GM23338 (cell line): ENCODE measurements at regions not wholly inside any gene's neighbourhood (a gene's known extent, or its start where the extent isn't known, plus 50 kb on each side); places are given as distances from the start of the nearest gene placed in this dataset.

ENCODE experiments used
- ATAC-seq: fragments of 200-7000 bp; cut with Tn5 transposase; 3 replicates; pipeline ENCODE4 v1.9.1; 2020
- DNase-seq: peaks from one replicate; pipeline ENCODE4 v3.0.0-alpha.2; 2015; ENCODE audit warnings: low spot score
- H2AFZ ChIP-seq: fragments of 200-600 bp; sonication (generic); 2 replicates; pipeline ENCODE4 v1.8.0; 2016; ENCODE audit warnings: antibody characterized with exemption, mild to moderate bottlenecking, moderate library complexity
- H3F3A ChIP-seq: fragments of 200-600 bp; sonication (generic); replicated peaks from 2 replicates; pipeline ENCODE4 v1.8.0; 2017; ENCODE audit warnings: antibody characterized with exemption, mixed run types, low read depth
- H3K27ac ChIP-seq: fragments of 200-600 bp; sonication (generic); 2 replicates; pipeline ENCODE4 v1.6.1; 2016; ENCODE audit warnings: low read depth
- H3K27me3 ChIP-seq: fragments of 200-600 bp; sonication (generic); 2 replicates; pipeline ENCODE4 v1.8.0; 2016; ENCODE audit warnings: mild to moderate bottlenecking, mixed run types, moderate library complexity; ENCODE audit not compliant: insufficient read depth
- H3K36me3 ChIP-seq: fragments of 200-600 bp; sonication (generic); 2 replicates; pipeline ENCODE4 v1.8.0; 2016; ENCODE audit warnings: mild to moderate bottlenecking; ENCODE audit not compliant: insufficient read depth
- H3K4me1 ChIP-seq: fragments of 200-600 bp; sonication (generic); 2 replicates; pipeline ENCODE4 v1.8.0; 2016; ENCODE audit warnings: mild to moderate bottlenecking, moderate library complexity; ENCODE audit not compliant: insufficient read depth
- H3K4me2 ChIP-seq: fragments of 200-600 bp; sonication (generic); 2 replicates; pipeline ENCODE4 v1.7.1; 2017; ENCODE audit warnings: mixed run types
- H3K4me3 ChIP-seq: fragments of 200-600 bp; sonication (generic); 2 replicates; pipeline ENCODE4 v1.6.1; 2016; ENCODE audit warnings: mixed run types
- H3K79me2 ChIP-seq: fragments of 200-600 bp; sonication (generic); replicated peaks from 2 replicates; pipeline ENCODE4 v1.8.0; 2017; ENCODE audit warnings: mild to moderate bottlenecking; ENCODE audit not compliant: insufficient read depth
- H3K9me2 ChIP-seq: fragments of 200-600 bp; sonication (generic); 2 replicates; pipeline ENCODE4 v1.8.0; 2017; ENCODE audit not compliant: insufficient read depth
- H4K20me1 ChIP-seq: fragments of 200-600 bp; sonication (generic); replicated peaks from 2 replicates; pipeline ENCODE4 v1.8.0; 2017; ENCODE audit warnings: mild to moderate bottlenecking; ENCODE audit not compliant: insufficient read depth
- H3K27ac Mint-ChIP-seq: 2 replicates; pipeline ENCODE4 v1.8.0; 2020; ENCODE audit warnings: inconsistent platforms, mild to moderate bottlenecking, moderate library complexity, mixed read lengths
- H3K27me3 Mint-ChIP-seq: 3 replicates; pipeline ENCODE4 v1.8.0; 2022; ENCODE audit warnings: low read depth, mild to moderate bottlenecking, moderate library complexity, mixed read lengths, inconsistent platforms; ENCODE audit not compliant: insufficient read depth, poor library complexity
- H3K36me3 Mint-ChIP-seq: 3 replicates; pipeline ENCODE4 v1.8.0; 2021; ENCODE audit warnings: low read depth, mild to moderate bottlenecking, inconsistent platforms, moderate library complexity, mixed read lengths
- H3K4me1 Mint-ChIP-seq: 3 replicates; pipeline ENCODE4 v1.8.0; 2020; ENCODE audit warnings: mild to moderate bottlenecking, inconsistent platforms, mixed read lengths
- H3K4me3 Mint-ChIP-seq: 3 replicates; pipeline ENCODE4 v1.8.0; 2021; ENCODE audit warnings: moderate library complexity, mild to moderate bottlenecking, inconsistent platforms, mixed read lengths
- H3K9me3 Mint-ChIP-seq: 3 replicates; pipeline ENCODE4 v1.8.0; 2020; ENCODE audit warnings: moderate library complexity, mild to moderate bottlenecking, inconsistent platforms, mixed read lengths
- EZH2 ChIP-seq: fragments of 200-600 bp; sonication (generic); IDR thresholded peaks from one replicate; pipeline ENCODE4 v1.8.0; 2017; ENCODE audit warnings: antibody characterized with exemption, mild to moderate bottlenecking, low read depth; ENCODE audit not compliant: unreplicated experiment
- EZH2phosphoT487 ChIP-seq: fragments of 200-600 bp; sonication (generic); IDR thresholded peaks from one replicate; pipeline ENCODE4 v1.8.1; 2018; ENCODE audit warnings: antibody characterized with exemption; ENCODE audit not compliant: unreplicated experiment
- JUNB ChIP-seq: IDR thresholded peaks from one replicate; pipeline ENCODE4 v1.6.1; 2016; ENCODE audit warnings: antibody characterized with exemption; ENCODE audit not compliant: unreplicated experiment
- NANOG ChIP-seq: IDR thresholded peaks from 2 replicates; pipeline ENCODE4 v1.6.1; 2016; ENCODE audit warnings: antibody characterized with exemption, borderline replicate concordance
- STAT1 ChIP-seq: IDR thresholded peaks from one replicate; pipeline ENCODE4 v1.6.1; 2016; ENCODE audit warnings: antibody characterized with exemption; ENCODE audit not compliant: unreplicated experiment
- ZNF114 ChIP-seq: fragments of 250-450 bp; sonication (Bioruptor Pico); IDR thresholded peaks from 2 replicates; pipeline ENCODE4 v1.5.0; 2020; ENCODE audit warnings: mild to moderate bottlenecking, moderate library complexity
- ZNF331 ChIP-seq: fragments of 250-450 bp; sonication (Bioruptor Pico); IDR thresholded peaks from 2 replicates; pipeline ENCODE4 v1.5.0; 2020; ENCODE audit warnings: low read depth, mild to moderate bottlenecking, moderate library complexity
- TF ChIP-seq, protein P1 (sequence below), 2 experiments: fragments of 200-600 bp in 1 of 2; sonication (generic) in 1 of 2; conservative IDR thresholded peaks; 2 replicates each; pipeline versions ENCODE4 v1.5.1 to v1.6.1; 2016 to 2017; ENCODE audit warnings: antibody characterized with exemption in 2 of 2, low read depth in 2 of 2, mild to moderate bottlenecking in 2 of 2, moderate library complexity in 1 of 2
- TF ChIP-seq, protein P2 (sequence below): fragments of 250-450 bp; sonication (Bioruptor Pico); IDR thresholded peaks from 2 replicates; pipeline ENCODE4 v1.5.0; 2020; ENCODE audit warnings: mild to moderate bottlenecking, moderate library complexity

DNA sequence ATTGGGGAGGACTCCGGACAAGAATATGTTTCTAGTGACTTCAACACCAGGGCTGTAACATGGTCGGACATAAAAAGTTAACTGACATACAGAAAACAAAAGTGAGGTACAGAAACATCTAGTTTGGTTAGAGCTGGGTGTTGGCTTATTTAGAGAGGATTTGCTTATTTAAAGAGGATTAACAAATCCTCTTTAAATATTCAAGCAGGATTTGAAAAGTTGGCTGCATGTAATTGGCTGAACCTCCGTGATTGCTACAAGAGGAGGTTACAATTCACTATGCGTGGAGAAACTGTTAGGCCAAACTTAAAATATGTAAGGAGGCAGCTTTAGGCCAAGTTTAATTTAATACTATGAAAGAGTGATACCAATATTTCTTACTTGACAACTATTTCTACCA lies 2707.4 kb downstream of the ARAP2 start:
- DNase-seq = no peak
- no peak for TF ChIP-seq EZH2phosphoT487
- no peak for TF ChIP-seq NANOG
- TF ChIP-seq JUNB = no peak
- no peak for TF ChIP-seq ZNF114 (CRISPR knock-in tag)
- Mint-ChIP-seq H3K4me3 (no peak overlapping the region), H3K36me3 (no peaks in the 10 kb centered on the region), H3K27ac (no peak overlapping the region), H3K9me3 (no peaks in the 10 kb centered on the region), H3K4me1 (peaks cover 3% of the 10 kb centered on the region; the same call in 2 of the 3 replicates), H3K27me3 (no peaks in the 10 kb centered on the region)
- Histone ChIP-seq H3K27ac (no peak overlapping the region), H2AFZ (peak overlapping the region; percentile 35; the same call in 1 of the 2 replicates), H3K79me2 (no peaks in the 10 kb centered on the region), H3K4me3 (no peak overlapping the region), H3K27me3 (no peaks in the 10 kb centered on the region), H3K4me1 (0 out of 2 replicates have a peak, but pooled peaks cover 5% of the 10 kb centered on the region), H4K20me1 (no peaks in the 10 kb centered on the region), H3K4me2 (no peak overlapping the region), H3F3A (no peaks in the 10 kb centered on the region), H3K36me3 (no peaks in the 10 kb centered on the region), H3K9me2 (no peaks in the 10 kb centered on the region)
- no peak for ATAC-seq

DNA sequence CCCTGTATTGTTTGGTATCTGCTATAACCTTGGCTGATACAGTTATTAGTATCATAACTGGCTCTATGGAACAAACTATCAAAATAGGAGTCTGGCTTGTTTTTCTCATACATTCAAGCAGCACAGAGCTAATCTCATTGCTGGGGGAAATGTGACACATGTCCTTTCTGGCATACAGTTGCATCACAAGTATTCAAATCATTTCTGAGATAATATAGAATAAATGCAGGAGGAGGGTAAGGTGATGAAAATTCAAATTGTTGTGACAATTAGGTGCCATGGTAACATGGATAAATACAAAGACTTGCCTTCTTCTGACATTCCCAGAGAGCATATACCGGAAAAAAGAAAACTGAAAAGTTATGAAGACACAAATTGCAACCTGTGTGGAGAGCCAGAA lies 2706.8 kb downstream of the ARAP2 start:
- Histone ChIP-seq H3K4me1 (0 out of 2 replicates have a peak, but pooled peaks cover 5% of the 10 kb centered on the region), H3K27ac (no peak overlapping the region), H3K27me3 (no peaks in the 10 kb centered on the region), H4K20me1 (no peaks in the 10 kb centered on the region), H3K4me3 (no peak overlapping the region), H3K4me2 (no peak overlapping the region), H3K9me2 (no peaks in the 10 kb centered on the region), H2AFZ (no peak overlapping the region), H3K79me2 (no peaks in the 10 kb centered on the region), H3F3A (no peaks in the 10 kb centered on the region), H3K36me3 (no peaks in the 10 kb centered on the region)
- Mint-ChIP-seq H3K27ac (no peak overlapping the region), H3K36me3 (no peaks in the 10 kb centered on the region), H3K9me3 (no peaks in the 10 kb centered on the region), H3K27me3 (no peaks in the 10 kb centered on the region), H3K4me1 (peaks cover 3% of the 10 kb centered on the region; the same call in 2 of the 3 replicates), H3K4me3 (no peak overlapping the region)
- DNase-seq = no peak
- no peak for ATAC-seq
- TF ChIP-seq, protein P1, sequence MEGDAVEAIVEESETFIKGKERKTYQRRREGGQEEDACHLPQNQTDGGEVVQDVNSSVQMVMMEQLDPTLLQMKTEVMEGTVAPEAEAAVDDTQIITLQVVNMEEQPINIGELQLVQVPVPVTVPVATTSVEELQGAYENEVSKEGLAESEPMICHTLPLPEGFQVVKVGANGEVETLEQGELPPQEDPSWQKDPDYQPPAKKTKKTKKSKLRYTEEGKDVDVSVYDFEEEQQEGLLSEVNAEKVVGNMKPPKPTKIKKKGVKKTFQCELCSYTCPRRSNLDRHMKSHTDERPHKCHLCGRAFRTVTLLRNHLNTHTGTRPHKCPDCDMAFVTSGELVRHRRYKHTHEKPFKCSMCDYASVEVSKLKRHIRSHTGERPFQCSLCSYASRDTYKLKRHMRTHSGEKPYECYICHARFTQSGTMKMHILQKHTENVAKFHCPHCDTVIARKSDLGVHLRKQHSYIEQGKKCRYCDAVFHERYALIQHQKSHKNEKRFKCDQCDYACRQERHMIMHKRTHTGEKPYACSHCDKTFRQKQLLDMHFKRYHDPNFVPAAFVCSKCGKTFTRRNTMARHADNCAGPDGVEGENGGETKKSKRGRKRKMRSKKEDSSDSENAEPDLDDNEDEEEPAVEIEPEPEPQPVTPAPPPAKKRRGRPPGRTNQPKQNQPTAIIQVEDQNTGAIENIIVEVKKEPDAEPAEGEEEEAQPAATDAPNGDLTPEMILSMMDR (conservative IDR thresholded peaks at IDR 0.05; ENCODE audit: low read depth in 2 of 2) = no peak
- TF ChIP-seq EZH2 = no peak
- TF ChIP-seq STAT1 = no peak
- no peak for TF ChIP-seq NANOG
- no peak for TF ChIP-seq EZH2phosphoT487
- TF ChIP-seq JUNB = no peak

DNA sequence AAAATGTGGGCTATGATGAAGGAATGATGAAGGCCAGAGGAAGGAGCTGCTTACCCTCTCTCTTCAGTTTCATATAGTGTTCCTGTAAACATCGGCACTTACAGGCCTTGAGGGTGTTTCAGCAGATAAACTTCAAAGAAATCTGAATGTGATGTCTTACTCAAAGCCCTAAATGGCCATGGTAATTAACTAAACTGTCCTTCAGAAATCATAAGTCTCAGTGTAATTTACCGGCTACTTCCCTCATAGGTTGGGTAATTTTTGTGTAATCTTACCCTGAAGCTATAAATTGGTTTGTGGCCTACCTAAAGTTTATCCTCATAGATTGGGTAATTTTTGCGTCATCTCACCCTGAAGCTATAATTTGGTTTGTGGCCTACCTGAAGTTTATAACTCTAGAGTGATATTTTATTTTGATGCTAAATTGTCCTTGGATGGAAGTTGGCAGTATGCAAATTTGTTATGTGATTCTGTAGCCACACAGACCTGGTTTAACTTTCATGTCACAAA lies 2700.3 kb downstream of the ARAP2 start:
- H4K20me1 ChIP-seq = no peaks in the 10 kb centered on the region
- no peaks in the 10 kb centered on the region for H3K79me2 ChIP-seq
- no peaks in the 10 kb centered on the region for H3K9me2 ChIP-seq
- H3K27me3 Mint-ChIP-seq = no peaks in the 10 kb centered on the region
- no peak overlapping the region for H3K27ac Mint-ChIP-seq
- H3K4me3 ChIP-seq = no peak overlapping the region
- ATAC-seq (no peak), DNase-seq (no peak)
- no peaks in the 10 kb centered on the region for H3K36me3 ChIP-seq
- peaks cover 10% of the 10 kb centered on the region; the same call in 2 of the 3 replicates for H3K9me3 Mint-ChIP-seq
- H3K4me1 Mint-ChIP-seq = no peaks in the 10 kb centered on the region
- no peaks in the 10 kb centered on the region for H3K4me1 ChIP-seq
- H3K4me2 ChIP-seq = no peak overlapping the region
- H3K27me3 ChIP-seq = no peaks in the 10 kb centered on the region
- no peak overlapping the region; the same call in 1 of the 2 replicates for H2AFZ ChIP-seq
- H3K27ac ChIP-seq = no peak overlapping the region
- H3K36me3 Mint-ChIP-seq = peaks cover 4% of the 10 kb centered on the region; the same call in 1 of the 3 replicates
- H3F3A ChIP-seq = no peaks in the 10 kb centered on the region
- H3K4me3 Mint-ChIP-seq = no peak overlapping the region
- TF ChIP-seq ZNF331 (no peak), EZH2phosphoT487 (no peak), NANOG (no peak)
- TF ChIP-seq, protein P2, sequence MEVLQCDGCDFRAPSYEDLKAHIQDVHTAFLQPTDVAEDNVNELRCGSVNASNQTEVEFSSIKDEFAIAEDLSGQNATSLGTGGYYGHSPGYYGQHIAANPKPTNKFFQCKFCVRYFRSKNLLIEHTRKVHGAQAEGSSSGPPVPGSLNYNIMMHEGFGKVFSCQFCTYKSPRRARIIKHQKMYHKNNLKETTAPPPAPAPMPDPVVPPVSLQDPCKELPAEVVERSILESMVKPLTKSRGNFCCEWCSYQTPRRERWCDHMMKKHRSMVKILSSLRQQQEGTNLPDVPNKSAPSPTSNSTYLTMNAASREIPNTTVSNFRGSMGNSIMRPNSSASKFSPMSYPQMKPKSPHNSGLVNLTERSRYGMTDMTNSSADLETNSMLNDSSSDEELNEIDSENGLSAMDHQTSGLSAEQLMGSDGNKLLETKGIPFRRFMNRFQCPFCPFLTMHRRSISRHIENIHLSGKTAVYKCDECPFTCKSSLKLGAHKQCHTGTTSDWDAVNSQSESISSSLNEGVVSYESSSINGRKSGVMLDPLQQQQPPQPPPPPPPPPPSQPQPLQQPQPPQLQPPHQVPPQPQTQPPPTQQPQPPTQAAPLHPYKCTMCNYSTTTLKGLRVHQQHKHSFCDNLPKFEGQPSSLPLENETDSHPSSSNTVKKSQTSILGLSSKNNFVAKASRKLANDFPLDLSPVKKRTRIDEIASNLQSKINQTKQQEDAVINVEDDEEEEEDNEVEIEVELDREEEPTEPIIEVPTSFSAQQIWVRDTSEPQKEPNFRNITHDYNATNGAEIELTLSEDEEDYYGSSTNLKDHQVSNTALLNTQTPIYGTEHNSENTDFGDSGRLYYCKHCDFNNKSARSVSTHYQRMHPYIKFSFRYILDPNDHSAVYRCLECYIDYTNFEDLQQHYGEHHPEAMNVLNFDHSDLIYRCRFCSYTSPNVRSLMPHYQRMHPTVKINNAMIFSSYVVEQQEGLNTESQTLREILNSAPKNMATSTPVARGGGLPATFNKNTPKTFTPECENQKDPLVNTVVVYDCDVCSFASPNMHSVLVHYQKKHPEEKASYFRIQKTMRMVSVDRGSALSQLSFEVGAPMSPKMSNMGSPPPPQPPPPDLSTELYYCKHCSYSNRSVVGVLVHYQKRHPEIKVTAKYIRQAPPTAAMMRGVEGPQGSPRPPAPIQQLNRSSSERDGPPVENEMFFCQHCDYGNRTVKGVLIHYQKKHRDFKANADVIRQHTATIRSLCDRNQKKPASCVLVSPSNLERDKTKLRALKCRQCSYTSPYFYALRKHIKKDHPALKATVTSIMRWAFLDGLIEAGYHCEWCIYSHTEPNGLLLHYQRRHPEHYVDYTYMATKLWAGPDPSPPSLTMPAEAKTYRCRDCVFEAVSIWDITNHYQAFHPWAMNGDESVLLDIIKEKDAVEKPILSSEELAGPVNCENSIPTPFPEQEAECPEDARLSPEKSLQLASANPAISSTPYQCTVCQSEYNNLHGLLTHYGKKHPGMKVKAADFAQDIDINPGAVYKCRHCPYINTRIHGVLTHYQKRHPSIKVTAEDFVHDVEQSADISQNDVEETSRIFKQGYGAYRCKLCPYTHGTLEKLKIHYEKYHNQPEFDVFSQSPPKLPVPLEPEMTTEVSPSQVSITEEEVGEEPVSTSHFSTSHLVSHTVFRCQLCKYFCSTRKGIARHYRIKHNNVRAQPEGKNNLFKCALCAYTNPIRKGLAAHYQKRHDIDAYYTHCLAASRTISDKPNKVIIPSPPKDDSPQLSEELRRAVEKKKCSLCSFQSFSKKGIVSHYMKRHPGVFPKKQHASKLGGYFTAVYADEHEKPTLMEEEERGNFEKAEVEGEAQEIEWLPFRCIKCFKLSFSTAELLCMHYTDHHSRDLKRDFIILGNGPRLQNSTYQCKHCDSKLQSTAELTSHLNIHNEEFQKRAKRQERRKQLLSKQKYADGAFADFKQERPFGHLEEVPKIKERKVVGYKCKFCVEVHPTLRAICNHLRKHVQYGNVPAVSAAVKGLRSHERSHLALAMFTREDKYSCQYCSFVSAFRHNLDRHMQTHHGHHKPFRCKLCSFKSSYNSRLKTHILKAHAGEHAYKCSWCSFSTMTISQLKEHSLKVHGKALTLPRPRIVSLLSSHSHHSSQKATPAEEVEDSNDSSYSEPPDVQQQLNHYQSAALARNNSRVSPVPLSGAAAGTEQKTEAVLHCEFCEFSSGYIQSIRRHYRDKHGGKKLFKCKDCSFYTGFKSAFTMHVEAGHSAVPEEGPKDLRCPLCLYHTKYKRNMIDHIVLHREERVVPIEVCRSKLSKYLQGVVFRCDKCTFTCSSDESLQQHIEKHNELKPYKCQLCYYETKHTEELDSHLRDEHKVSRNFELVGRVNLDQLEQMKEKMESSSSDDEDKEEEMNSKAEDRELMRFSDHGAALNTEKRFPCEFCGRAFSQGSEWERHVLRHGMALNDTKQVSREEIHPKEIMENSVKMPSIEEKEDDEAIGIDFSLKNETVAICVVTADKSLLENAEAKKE (CRISPR knock-in tag) = no peak
